Activated CD8-positive, alpha-beta T cell treated with anti-CD3 and anti-CD28 coated beads for 36 hours (primary cell): ENCODE measurements at regions not wholly inside any gene's neighbourhood (a gene's known extent, or its start where the extent isn't known, plus 50 kb on each side); places are given as distances from the start of the nearest gene placed in this dataset.

Experiments
- ATAC-seq: fragments of 200-7000 bp; cut with Tn5 transposase; one replicate; pipeline ENCODE4 v1.10.0; 2021; ENCODE audit warnings: mild to moderate bottlenecking, moderate library complexity
- CTCF ChIA-PET: fragments of 350-600 bp; sonication (Branson Sonifier 250); formaldehyde crosslinking; loops from one replicate; lab custom pipeline; 2021; ENCODE audit warnings: antibody characterized with exemption; lab: Charles Lee
- POLR2A ChIA-PET: fragments of 350-600 bp; sonication (Branson Sonifier 250); formaldehyde crosslinking; loops from one replicate; lab custom pipeline; 2021; ENCODE audit warnings: antibody characterized with exemption; lab: Charles Lee
- DNase-seq: peaks from one replicate; pipeline ENCODE4 v3.0.0-alpha.2; 2020
- H3K27ac Mint-ChIP-seq: one replicate; pipeline ENCODE4 v1.8.0; 2021; ENCODE audit warnings: mild to moderate bottlenecking, mixed read lengths
- H3K27me3 Mint-ChIP-seq: one replicate; pipeline ENCODE4 v1.8.0; 2021; ENCODE audit warnings: mixed read lengths
- H3K36me3 Mint-ChIP-seq: one replicate; pipeline ENCODE4 v1.8.0; 2021; ENCODE audit warnings: low read depth, mixed read lengths
- H3K4me1 Mint-ChIP-seq: one replicate; pipeline ENCODE4 v1.8.0; 2021; ENCODE audit warnings: low read depth, mixed read lengths
- H3K4me3 Mint-ChIP-seq: one replicate; pipeline ENCODE4 v1.8.0; 2021; ENCODE audit warnings: mild to moderate bottlenecking, moderate library complexity, mixed read lengths
- H3K9me3 Mint-ChIP-seq: one replicate; pipeline ENCODE4 v1.8.0; 2021; ENCODE audit warnings: mixed read lengths
- intact Hi-C: fragments of 100-400 bp; cut with micrococcal nuclease; formaldehyde crosslinking; loops from one replicate; pipeline ENCODE4 v1.10.0; 2022
- TF ChIP-seq, protein P1 (sequence below): fragments of 200-600 bp; IDR thresholded peaks from one replicate; pipeline ENCODE4 v1.8.0; 2022; ENCODE audit warnings: antibody characterized with exemption, mild to moderate bottlenecking

- POLR2A ChIA-PET = interaction anchor here (1.4 kb wide), 1 partner anchor 9 kb away, joined by 3 read pairs; no protein-coding TSS in a partner anchor
- ATAC-seq (no peak), DNase-seq (no peak)
- Mint-ChIP-seq H3K27ac (no peak overlapping the region), H3K4me1 (no peaks in the 10 kb centered on the region), H3K4me3 (no peak overlapping the region), H3K36me3 (no peaks in the 10 kb centered on the region), H3K27me3 (no peaks in the 10 kb centered on the region), H3K9me3 (no peaks in the 10 kb centered on the region)
- CTCF ChIA-PET = interaction anchor here (1.7 kb wide), 1 partner anchor 14 kb away, joined by 5 read pairs; no protein-coding TSS in a partner anchor
- TF ChIP-seq, protein P1, sequence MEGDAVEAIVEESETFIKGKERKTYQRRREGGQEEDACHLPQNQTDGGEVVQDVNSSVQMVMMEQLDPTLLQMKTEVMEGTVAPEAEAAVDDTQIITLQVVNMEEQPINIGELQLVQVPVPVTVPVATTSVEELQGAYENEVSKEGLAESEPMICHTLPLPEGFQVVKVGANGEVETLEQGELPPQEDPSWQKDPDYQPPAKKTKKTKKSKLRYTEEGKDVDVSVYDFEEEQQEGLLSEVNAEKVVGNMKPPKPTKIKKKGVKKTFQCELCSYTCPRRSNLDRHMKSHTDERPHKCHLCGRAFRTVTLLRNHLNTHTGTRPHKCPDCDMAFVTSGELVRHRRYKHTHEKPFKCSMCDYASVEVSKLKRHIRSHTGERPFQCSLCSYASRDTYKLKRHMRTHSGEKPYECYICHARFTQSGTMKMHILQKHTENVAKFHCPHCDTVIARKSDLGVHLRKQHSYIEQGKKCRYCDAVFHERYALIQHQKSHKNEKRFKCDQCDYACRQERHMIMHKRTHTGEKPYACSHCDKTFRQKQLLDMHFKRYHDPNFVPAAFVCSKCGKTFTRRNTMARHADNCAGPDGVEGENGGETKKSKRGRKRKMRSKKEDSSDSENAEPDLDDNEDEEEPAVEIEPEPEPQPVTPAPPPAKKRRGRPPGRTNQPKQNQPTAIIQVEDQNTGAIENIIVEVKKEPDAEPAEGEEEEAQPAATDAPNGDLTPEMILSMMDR = no peak
- intact Hi-C loops = no loop called here
Measured at GRCh38 chr1:82073659-82074058, 272.9 kb downstream of the ADGRL2 start.

DNA sequence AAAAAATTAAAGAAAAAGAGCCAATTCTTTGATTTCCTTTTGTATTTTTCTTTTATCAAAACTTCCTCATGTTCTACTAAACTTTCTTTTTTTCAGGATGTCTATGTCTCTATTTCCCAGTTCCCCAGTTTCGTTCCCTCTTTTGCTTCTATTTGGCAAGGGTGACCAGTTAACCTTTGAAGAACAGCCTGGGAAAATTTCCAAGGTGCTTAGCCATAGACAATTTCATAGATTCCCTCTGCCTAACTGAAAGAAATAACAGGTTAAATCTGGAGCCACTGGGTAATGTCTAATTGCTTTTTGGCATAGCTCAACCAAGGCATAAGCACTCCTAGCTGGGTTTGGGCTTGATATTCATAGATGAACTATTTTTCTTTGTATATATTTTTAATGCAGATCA, 272.3 kb downstream of the ADGRL2 start:
- intact Hi-C loops = no loop called here
- no peak overlapping the region for H3K27ac Mint-ChIP-seq
- no peak for ATAC-seq
- H3K4me3 Mint-ChIP-seq = no peak overlapping the region
- DNase-seq = no peak
- ChIA-PET CTCF (interaction anchor here (1.7 kb wide), 1 partner anchor 14 kb away, joined by 5 read pairs; no protein-coding TSS in a partner anchor), POLR2A (interaction anchor here (1.4 kb wide), 1 partner anchor 10 kb away, joined by 3 read pairs; no protein-coding TSS in a partner anchor)
- no peaks in the 10 kb centered on the region for H3K36me3 Mint-ChIP-seq
- no peaks in the 10 kb centered on the region for H3K9me3 Mint-ChIP-seq
- no peaks in the 10 kb centered on the region for H3K4me1 Mint-ChIP-seq
- no peaks in the 10 kb centered on the region for H3K27me3 Mint-ChIP-seq
- TF ChIP-seq, protein P1 = no peak

GRCh38 chr1:82065916-82066315, 265.2 kb downstream of the ADGRL2 start:
- TF ChIP-seq, protein P1 = no peak
- DNase-seq (no peak), ATAC-seq (no peak)
- Mint-ChIP-seq H3K27ac (no peak overlapping the region), H3K4me3 (no peak overlapping the region), H3K4me1 (no peaks in the 10 kb centered on the region), H3K9me3 (no peaks in the 10 kb centered on the region), H3K36me3 (no peaks in the 10 kb centered on the region), H3K27me3 (peaks cover 1% of the 10 kb centered on the region)
- intact Hi-C loops = no loop called here
- ChIA-PET CTCF (no interaction called here), POLR2A (no interaction called here)

DNA sequence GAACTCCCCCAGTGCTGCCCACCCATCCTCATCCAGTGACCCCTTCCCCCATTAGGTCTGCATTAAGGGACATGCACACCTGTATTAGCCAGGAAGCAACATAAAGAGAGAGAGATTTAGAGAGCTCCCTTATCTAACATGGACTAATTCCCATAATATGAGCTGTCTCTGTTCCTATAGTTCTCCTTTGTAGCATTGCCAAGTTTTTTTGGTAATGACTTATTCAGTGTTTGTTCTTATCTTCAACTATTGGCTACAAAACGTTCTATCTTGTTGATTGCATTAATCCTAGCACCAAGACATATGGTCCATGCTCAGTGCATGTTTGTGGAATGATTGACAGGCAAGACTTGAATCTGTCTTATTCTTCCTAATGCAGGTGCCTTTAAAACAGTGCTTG, 264.0 kb downstream of the ADGRL2 start:
- no peaks in the 10 kb centered on the region for H3K36me3 Mint-ChIP-seq
- no peaks in the 10 kb centered on the region for H3K9me3 Mint-ChIP-seq
- H3K4me1 Mint-ChIP-seq = no peaks in the 10 kb centered on the region
- ChIA-PET POLR2A (no interaction called here), CTCF (no interaction called here)
- intact Hi-C loops = no loop called here
- DNase-seq (no peak), ATAC-seq (no peak)
- TF ChIP-seq, protein P1 = no peak
- no peak overlapping the region for H3K27ac Mint-ChIP-seq
- no peak overlapping the region for H3K4me3 Mint-ChIP-seq
- peaks cover 1% of the 10 kb centered on the region for H3K27me3 Mint-ChIP-seq

GRCh38 chr1:82062206-82062605, 261.5 kb downstream of the ADGRL2 start:
- intact Hi-C loops = no loop called here
- ChIA-PET CTCF (no interaction called here), POLR2A (no interaction called here)
- Mint-ChIP-seq H3K36me3 (no peaks in the 10 kb centered on the region), H3K27me3 (peaks cover 1% of the 10 kb centered on the region), H3K9me3 (no peaks in the 10 kb centered on the region), H3K4me1 (no peaks in the 10 kb centered on the region), H3K27ac (no peak overlapping the region), H3K4me3 (no peak overlapping the region)
- TF ChIP-seq, protein P1 = no peak
- no peak for ATAC-seq
- DNase-seq = no peak
